Esophagus squamous epithelium (tissue), 4 donors: ENCODE measurements at regions not wholly inside any gene's neighbourhood (a gene's known extent, or its start where the extent isn't known, plus 50 kb on each side); places are given as distances from the start of the nearest gene placed in this dataset.

ENCODE experiments used
- CTCF ChIP-seq, 6 experiments: fragments of 450-650 bp in 4 of 6; fragments of 200-600 bp in 2 of 6; sonication (generic) in 2 of 6; IDR thresholded peaks; one replicate each; pipeline ENCODE4 v1.5.1; 2016 to 2019; ENCODE audit warnings: antibody characterized with exemption in 6 of 6, mild to moderate bottlenecking in 4 of 6, moderate library complexity in 4 of 6
- POLR2A ChIP-seq, 4 donors: fragments of 450-650 bp; IDR thresholded peaks; one replicate each; pipeline ENCODE4 v1.6.1; 2017; ENCODE audit warnings: antibody characterized with exemption in 4 of 4, mild to moderate bottlenecking in 4 of 4, moderate library complexity in 3 of 4

GRCh38 chrX:68947882-68948605 lies 119.2 kb downstream of the EFNB1 start:
- TF ChIP-seq CTCF (IDR thresholded peaks at IDR 0.05) (no peak), POLR2A (IDR thresholded peaks at IDR 0.05) (no peak)
